ENCODE measurements at regions not wholly inside any gene's neighbourhood (a gene's known extent, or its start where the extent isn't known, plus 50 kb on each side); places are given as distances from the start of the nearest gene placed in this dataset.

GRCh38 chr1:232459087-232459486 is 170.8 kb downstream of the SIPA1L2 start:
- no peaks in the 10 kb centered on the region for H3K9me3 ChIP-seq
- H3K4me1 ChIP-seq = peaks cover 0 to 21% (median 0%) of the 10 kb centered on the region in 3 donors
- H3K4me3 ChIP-seq = no peak overlapping the region
- peaks cover 0 to 21% of the 10 kb centered on the region in 2 donors for H3K36me3 ChIP-seq
- 66 to 76% methylated on average over 4 of the region's 4 CpGs for WGBS, 2 donors (ENCODE audit: low coverage in 1 of 2)
- no peak for ATAC-seq
- TF ChIP-seq POLR2A (IDR thresholded peaks at IDR 0.05) (no peak), EP300 (IDR thresholded peaks at IDR 0.05) (no peak), POLR2AphosphoS5 (IDR thresholded peaks at IDR 0.05) (no peak), CTCF (IDR thresholded peaks at IDR 0.05) (no peak)
- no peaks in the 10 kb centered on the region for H3K27me3 ChIP-seq
- no peak overlapping the region for H3K27ac ChIP-seq

GRCh38 chr1:232457595-232457994 is 172.3 kb downstream of the SIPA1L2 start:
- H3K9me3 ChIP-seq = no peaks in the 10 kb centered on the region
- no peak for ATAC-seq
- H3K27ac ChIP-seq = no peak overlapping the region
- peaks cover 0 to 31% (median 0%) of the 10 kb centered on the region in 3 donors for H3K4me1 ChIP-seq
- H3K4me3 ChIP-seq = no peak overlapping the region
- H3K36me3 ChIP-seq = peaks cover 0 to 17% of the 10 kb centered on the region in 2 donors
- TF ChIP-seq POLR2AphosphoS5 (IDR thresholded peaks at IDR 0.05) = no peak
- no peak for TF ChIP-seq EP300 (IDR thresholded peaks at IDR 0.05)
- TF ChIP-seq POLR2A (IDR thresholded peaks at IDR 0.05) = no peak
- no peak for TF ChIP-seq CTCF (IDR thresholded peaks at IDR 0.05)
- WGBS, 2 donors (ENCODE audit: low coverage in 1 of 2) = 80 to 83% methylated on average over 3 of the region's 3 CpGs
- no peaks in the 10 kb centered on the region for H3K27me3 ChIP-seq

- Histone ChIP-seq H3K36me3 (peaks cover 0 to 11% of the 10 kb centered on the region in 2 donors), H3K27me3 (no peaks in the 10 kb centered on the region), H3K27ac (no peak overlapping the region), H3K9me3 (no peaks in the 10 kb centered on the region), H3K4me3 (no peak overlapping the region), H3K4me1 (peaks cover 0 to 35% (median 0%) of the 10 kb centered on the region in 3 donors)
- no peak for TF ChIP-seq POLR2AphosphoS5 (IDR thresholded peaks at IDR 0.05)
- no peak for TF ChIP-seq CTCF (IDR thresholded peaks at IDR 0.05)
- no peak for TF ChIP-seq POLR2A (IDR thresholded peaks at IDR 0.05)
- no peak for TF ChIP-seq EP300 (IDR thresholded peaks at IDR 0.05)
- no peak for ATAC-seq
- 80% methylated on average over 1 to 2 of the region's 2 CpGs for WGBS, 2 donors (ENCODE audit: low coverage in 1 of 2)
Measured at GRCh38 chr1:232456714-232457113, 173.2 kb downstream of the SIPA1L2 start.

- no peak for ATAC-seq
- Histone ChIP-seq H3K4me3 (no peak overlapping the region), H3K4me1 (peaks cover 0 to 35% (median 0%) of the 10 kb centered on the region in 3 donors), H3K27me3 (no peaks in the 10 kb centered on the region), H3K36me3 (no peaks in the 10 kb centered on the region), H3K27ac (no peak overlapping the region), H3K9me3 (no peaks in the 10 kb centered on the region)
- TF ChIP-seq POLR2AphosphoS5 (IDR thresholded peaks at IDR 0.05) = no peak
- no peak for TF ChIP-seq EP300 (IDR thresholded peaks at IDR 0.05)
- no peak for TF ChIP-seq POLR2A (IDR thresholded peaks at IDR 0.05)
- no peak for TF ChIP-seq CTCF (IDR thresholded peaks at IDR 0.05)
- 80 to 85% methylated on average over 5 to 6 of the region's 7 CpGs for WGBS, 2 donors (ENCODE audit: low coverage in 1 of 2)
Measured at GRCh38 chr1:232454227-232454886, 175.6 kb downstream of the SIPA1L2 start.

GRCh38 chr1:232452736-232453440 is 177.0 kb downstream of the SIPA1L2 start:
- Histone ChIP-seq H3K27me3 (no peaks in the 10 kb centered on the region), H3K4me1 (peaks cover 0 to 25% (median 0%) of the 10 kb centered on the region in 3 donors), H3K4me3 (no peak overlapping the region), H3K27ac (no peak overlapping the region), H3K9me3 (no peaks in the 10 kb centered on the region), H3K36me3 (no peaks in the 10 kb centered on the region)
- 80 to 91% methylated on average over 1 of the region's 1 CpG for WGBS, 2 donors (ENCODE audit: low coverage in 1 of 2)
- no peak for TF ChIP-seq POLR2AphosphoS5 (IDR thresholded peaks at IDR 0.05)
- TF ChIP-seq POLR2A (IDR thresholded peaks at IDR 0.05) = no peak
- no peak for TF ChIP-seq EP300 (IDR thresholded peaks at IDR 0.05)
- no peak for TF ChIP-seq CTCF (IDR thresholded peaks at IDR 0.05)
- no peak for ATAC-seq

Data from gastroesophageal sphincter (tissue), 4 donors.